HG02884 (cell line): ENCODE measurements at regions not wholly inside any gene's neighbourhood (a gene's known extent, or its start where the extent isn't known, plus 50 kb on each side); places are given as distances from the start of the nearest gene placed in this dataset.
"Not testable (repeated sequence)": the region's sequence is repeated elsewhere in the genome, so short reads cannot be mapped to it uniquely, and the experiment has no call there.

Experiments used
- ATAC-seq: cut with Tn5 transposase; IDR thresholded peaks from one replicate; pipeline ENCODE4 v1.9.1; 2021; ENCODE audit warnings: mild to moderate bottlenecking, moderate library complexity; ENCODE audit not compliant: unreplicated experiment

GRCh38 chr12:19763488-19763887 lies 324.2 kb downstream of the AEBP2 start:
- no peak for ATAC-seq

- no peak for ATAC-seq
Observed at GRCh38 chr12:19764408-19764807, 325.1 kb downstream of the AEBP2 start.

- ATAC-seq = no peak
Observed at GRCh38 chr12:19771858-19772257, 332.6 kb downstream of the AEBP2 start.

DNA sequence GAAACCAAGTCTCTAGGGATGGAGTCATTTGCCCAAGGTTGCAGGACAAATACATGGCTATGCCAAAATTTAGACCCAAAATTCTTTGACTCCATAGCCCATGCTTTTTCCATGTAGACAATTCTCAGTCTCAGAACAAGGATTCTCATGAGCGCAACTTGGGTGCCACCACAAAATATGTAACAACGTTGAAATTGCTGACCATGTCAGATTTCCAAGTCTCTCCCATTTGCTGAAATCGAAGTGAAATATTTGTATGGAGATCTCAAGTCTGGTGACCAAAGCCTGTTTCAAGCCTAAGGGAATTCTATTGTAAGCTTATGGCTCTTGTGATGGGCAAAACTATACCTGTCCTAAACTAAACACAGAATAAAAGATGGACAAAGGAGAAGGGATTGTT lies 333.5 kb downstream of the AEBP2 start:
- ATAC-seq = no peak

DNA sequence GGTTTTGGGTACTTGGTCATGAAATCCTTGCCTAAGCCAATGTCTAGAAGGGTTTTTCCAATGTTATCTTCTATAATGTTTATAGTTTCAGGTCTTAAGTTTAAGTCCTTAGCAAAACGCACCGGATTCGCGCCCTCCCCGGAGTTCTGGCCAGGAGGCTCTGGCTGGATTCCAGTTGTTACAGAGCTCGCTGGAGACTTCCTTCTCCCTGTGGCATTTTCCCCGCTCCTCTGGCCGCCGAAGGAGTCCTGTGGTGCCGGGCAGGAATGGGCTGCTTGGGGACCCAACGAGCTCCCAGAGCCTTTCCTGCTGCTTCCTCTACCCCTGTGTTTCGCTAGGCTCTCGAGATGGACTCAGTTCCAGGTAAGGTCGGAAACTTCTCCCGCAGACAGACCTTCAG lies 335.9 kb downstream of the AEBP2 start:
- no peak for ATAC-seq

- ATAC-seq = not testable (repeated sequence)
Observed at GRCh38 chr12:19775976-19776375, 336.7 kb downstream of the AEBP2 start.

- ATAC-seq = no peak
Observed at GRCh38 chr12:19778172-19778571, 338.9 kb downstream of the AEBP2 start.

GRCh38 chr12:19778797-19779196 lies 339.5 kb downstream of the AEBP2 start:
- ATAC-seq = no peak

- no peak for ATAC-seq
Observed at GRCh38 chr12:19779395-19780056, 340.2 kb downstream of the AEBP2 start.

DNA sequence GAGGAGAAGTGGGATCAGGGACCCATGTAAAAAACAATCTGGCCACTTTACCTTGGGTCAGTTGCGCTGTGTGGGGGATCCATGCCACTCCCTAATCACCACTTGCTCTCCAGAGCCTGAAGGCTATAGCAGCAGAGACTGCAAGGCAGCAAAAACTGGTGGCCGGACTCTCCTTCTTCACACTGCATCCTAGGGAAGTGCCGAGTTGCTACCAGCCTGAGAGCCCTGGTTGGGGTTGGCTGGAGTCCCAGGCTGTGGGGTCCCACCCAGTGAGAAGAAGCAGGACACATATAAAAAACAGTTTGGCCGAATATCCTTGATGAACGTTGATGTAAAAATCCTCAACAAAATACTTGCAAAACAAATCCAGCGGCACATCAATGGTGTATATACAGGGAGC lies 341.2 kb downstream of the AEBP2 start:
- ATAC-seq = no peak

DNA sequence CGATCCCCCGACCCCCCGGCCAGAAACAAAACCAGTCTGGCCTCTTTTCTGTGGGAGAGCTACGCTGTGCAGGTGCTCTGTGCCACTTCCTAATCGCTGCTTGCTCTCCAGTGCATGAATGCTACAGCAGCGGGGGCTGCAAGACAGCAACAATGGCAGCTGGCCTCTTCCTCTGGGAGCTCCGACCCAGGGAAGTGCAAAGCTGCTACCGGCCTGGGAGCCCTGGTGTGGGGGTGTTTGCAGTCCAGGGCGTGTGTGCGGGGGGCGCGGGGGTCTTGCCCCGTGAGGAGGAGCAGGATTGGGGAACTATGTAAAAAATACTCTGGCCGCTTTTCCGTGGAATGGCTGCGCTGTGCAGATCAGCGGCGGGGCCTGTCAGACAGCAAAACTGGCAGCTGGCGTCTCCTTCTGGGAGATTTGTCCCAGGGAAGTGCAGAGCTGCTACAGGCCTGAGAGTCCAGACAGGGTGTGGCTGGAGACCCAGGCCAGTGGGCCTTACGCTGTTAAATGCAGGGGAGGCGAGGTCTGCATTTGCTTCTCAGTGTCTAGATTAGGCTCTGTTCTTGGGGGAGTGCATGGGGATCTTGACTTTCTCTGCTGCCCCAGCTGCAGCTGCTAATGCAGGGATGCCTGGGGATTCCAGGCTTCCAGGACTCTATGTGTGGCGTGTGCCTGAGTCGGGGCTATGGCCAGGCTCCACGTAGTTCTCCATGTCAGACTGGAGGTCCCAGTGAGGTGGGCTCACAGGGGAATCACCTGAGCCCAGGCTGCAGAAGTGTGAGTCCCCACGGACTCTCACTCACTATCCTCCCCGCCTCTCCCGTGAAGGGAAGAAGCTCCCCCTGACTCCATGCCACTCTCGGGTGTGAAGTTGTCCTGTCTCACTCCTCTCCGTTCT lies 344.5 kb downstream of the AEBP2 start:
- ATAC-seq = no peak

- no peak for ATAC-seq
Observed at GRCh38 chr12:19792028-19792427, 352.7 kb downstream of the AEBP2 start.

GRCh38 chr12:19794116-19794515 lies 354.8 kb downstream of the AEBP2 start:
- ATAC-seq = no peak

DNA sequence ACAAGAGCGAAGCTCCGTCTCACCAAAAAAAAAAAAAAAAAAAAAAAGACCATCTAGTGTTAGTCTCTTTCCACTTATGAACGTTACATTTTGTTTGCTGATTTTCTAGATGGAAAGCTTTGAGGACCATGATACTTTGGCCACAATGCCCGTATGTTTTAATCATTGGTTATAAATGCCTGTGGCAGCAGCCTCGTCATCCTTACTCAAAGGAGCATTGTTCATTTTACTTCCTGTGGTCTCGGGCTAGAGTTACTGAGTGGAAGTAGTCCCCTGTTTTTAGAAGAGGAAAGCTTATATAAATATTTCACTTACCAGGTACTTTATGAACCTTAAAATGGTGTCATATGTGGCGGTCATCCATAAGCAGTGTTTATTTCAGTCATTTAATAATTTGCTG lies 359.9 kb downstream of the AEBP2 start:
- no peak for ATAC-seq

- ATAC-seq = no peak
Observed at GRCh38 chr12:19799895-19800602, 360.8 kb downstream of the AEBP2 start.

GRCh38 chr12:19800884-19801283 lies 361.6 kb downstream of the AEBP2 start:
- no peak for ATAC-seq

- no peak for ATAC-seq
Observed at GRCh38 chr12:19801941-19802340, 362.6 kb downstream of the AEBP2 start.

DNA sequence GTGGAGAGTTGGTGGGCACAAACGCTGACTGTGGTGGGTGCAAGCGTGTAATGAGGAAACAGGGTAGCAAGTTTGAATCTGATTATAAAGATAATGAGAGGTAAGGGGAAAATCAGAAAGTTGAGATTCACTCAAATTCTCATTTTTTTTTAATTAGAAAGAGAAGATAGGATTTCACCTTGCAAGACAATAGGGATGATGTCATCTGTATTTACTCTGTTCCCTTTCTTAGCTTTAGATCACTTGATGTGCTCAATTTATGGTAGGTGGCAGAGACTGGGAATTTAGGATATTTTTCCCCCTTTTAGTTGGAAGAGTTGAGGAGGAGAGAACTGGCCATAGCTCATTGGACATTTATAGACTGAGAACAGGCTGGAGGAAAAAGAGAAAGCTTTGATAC lies 363.6 kb downstream of the AEBP2 start:
- ATAC-seq = no peak

DNA sequence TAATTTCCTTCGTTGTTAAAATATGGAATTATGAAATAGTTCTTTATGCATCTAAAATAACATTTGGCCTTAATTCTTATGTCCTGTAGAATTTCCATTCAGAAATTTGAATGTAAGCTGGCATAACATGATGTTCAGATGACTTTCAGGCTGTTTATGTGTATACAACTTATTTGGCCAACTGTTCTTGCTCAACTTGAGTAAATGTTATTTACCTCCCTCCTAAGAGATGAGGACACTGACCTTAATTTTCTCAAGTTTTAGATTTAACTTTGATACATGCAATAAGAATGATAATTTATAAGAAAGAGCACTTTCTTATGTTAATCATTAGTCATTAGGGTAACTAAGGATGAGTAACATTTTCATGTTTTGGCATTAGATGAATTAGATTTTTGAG lies 365.4 kb downstream of the AEBP2 start:
- no peak for ATAC-seq

DNA sequence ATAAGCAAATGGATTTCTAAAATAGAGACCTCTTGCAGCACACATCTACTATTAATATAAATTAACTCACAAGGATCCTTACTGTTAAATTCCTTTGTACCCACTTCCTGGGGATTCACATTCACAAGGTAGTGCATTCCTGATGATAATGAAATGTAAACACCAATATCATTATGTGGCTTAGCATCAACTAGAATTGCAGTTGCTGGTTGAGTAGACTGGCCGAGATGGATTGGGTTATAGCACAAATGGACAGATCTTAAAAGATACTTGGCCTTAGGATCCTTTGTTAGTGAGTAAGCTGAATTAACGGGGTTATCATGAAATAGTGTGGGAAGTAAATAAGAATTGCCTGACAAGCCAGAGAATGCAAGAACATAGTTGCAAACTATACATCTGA lies 369.1 kb downstream of the AEBP2 start:
- ATAC-seq = no peak

- ATAC-seq = no peak
Observed at GRCh38 chr12:19810213-19810612, 370.9 kb downstream of the AEBP2 start.

DNA sequence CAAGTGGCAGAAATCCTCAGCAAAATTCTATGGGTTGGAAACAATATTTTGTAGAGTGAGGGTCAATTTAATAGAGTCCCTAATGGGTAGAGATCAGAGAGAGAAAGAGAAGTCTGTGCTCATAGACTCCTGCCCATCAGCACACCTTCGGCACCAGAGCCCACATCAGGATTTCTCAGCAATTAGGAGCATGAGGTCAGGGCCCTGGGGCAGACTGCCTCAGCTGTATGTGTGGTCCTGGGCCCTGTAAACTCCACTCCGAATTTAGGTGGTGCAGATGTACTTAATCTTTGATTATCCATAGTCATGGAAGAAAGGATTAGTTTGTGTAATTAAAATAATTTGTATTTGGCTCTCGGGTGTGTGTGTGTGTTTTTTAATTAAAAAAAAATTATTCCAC lies 372.6 kb downstream of the AEBP2 start:
- no peak for ATAC-seq
